ENCODE measurements at regions not wholly inside any gene's neighbourhood (a gene's known extent, or its start where the extent isn't known, plus 50 kb on each side); places are given as distances from the start of the nearest gene placed in this dataset.

DNA sequence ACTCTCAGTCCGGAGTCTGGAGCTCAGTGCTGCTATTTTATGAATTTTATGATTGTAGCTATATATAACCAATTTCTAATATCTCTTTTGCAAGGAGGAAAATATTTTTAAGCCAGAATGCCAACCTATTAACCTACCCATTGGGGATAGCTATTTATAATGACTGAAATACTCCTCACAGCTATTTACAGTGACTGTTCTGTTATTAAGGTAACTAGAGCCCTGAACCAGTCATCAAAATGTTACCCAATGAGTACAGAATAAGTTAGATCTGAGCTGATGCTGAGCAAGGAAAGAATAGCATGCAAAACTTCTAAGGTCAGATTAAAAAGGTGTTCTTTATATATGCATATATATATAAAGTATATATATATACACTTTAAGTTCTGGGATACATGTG is 79.6 kb upstream of the PPP2R3A start:
- no peak for TF ChIP-seq POLR2AphosphoS5 (IDR thresholded peaks at IDR 0.05)
- TF ChIP-seq EZH2 (IDR thresholded peaks at IDR 0.05; ENCODE audit: borderline replicate concordance, insufficient read depth, low read length, poor library complexity, severe bottlenecking), result no peak
- TF ChIP-seq, protein P1, sequence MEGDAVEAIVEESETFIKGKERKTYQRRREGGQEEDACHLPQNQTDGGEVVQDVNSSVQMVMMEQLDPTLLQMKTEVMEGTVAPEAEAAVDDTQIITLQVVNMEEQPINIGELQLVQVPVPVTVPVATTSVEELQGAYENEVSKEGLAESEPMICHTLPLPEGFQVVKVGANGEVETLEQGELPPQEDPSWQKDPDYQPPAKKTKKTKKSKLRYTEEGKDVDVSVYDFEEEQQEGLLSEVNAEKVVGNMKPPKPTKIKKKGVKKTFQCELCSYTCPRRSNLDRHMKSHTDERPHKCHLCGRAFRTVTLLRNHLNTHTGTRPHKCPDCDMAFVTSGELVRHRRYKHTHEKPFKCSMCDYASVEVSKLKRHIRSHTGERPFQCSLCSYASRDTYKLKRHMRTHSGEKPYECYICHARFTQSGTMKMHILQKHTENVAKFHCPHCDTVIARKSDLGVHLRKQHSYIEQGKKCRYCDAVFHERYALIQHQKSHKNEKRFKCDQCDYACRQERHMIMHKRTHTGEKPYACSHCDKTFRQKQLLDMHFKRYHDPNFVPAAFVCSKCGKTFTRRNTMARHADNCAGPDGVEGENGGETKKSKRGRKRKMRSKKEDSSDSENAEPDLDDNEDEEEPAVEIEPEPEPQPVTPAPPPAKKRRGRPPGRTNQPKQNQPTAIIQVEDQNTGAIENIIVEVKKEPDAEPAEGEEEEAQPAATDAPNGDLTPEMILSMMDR (IDR thresholded peaks at IDR 0.05; ENCODE audit: poor library complexity, severe bottlenecking), result no peak
- TF ChIP-seq EP300 (conservative IDR thresholded peaks at IDR 0.05; ENCODE audit: poor library complexity, severe bottlenecking), result no peak

Data from neural cell (in vitro differentiated cells).